Dendritic cell treated with granulocyte-macrophage colony-stimulating factor and Interleukin-4, amounts not matched to agents 40 ng/mL and 50 ng/mL, for 4 days (primary cell): ENCODE measurements at regions not wholly inside any gene's neighbourhood (a gene's known extent, or its start where the extent isn't known, plus 50 kb on each side); places are given as distances from the start of the nearest gene placed in this dataset.

ENCODE experiments used
- H3K27ac Mint-ChIP-seq: one replicate; pipeline ENCODE4 v1.8.0; 2022; ENCODE audit warnings: mild to moderate bottlenecking, mixed read lengths
- H3K27me3 Mint-ChIP-seq: one replicate; pipeline ENCODE4 v1.8.0; 2022; ENCODE audit warnings: mild to moderate bottlenecking, mixed read lengths
- H3K36me3 Mint-ChIP-seq: one replicate; pipeline ENCODE4 v1.8.0; 2022; ENCODE audit warnings: low read depth, mixed read lengths
- H3K4me1 Mint-ChIP-seq: one replicate; pipeline ENCODE4 v1.8.0; 2022; ENCODE audit warnings: low read depth, mixed read lengths
- H3K4me3 Mint-ChIP-seq: one replicate; pipeline ENCODE4 v1.8.0; 2022; ENCODE audit warnings: mild to moderate bottlenecking, moderate library complexity, mixed read lengths
- H3K9me3 Mint-ChIP-seq: one replicate; pipeline ENCODE4 v1.8.0; 2022; ENCODE audit warnings: mixed read lengths
- intact Hi-C: fragments of 100-400 bp; cut with micrococcal nuclease; formaldehyde crosslinking; loops from one replicate; pipeline ENCODE4 v1.15.0; 2022

GRCh38 chr7:33661430-33662160, 243.7 kb upstream of the BMPER start:
- no peaks in the 10 kb centered on the region for H3K36me3 Mint-ChIP-seq
- no peak overlapping the region for H3K4me3 Mint-ChIP-seq
- no peaks in the 10 kb centered on the region for H3K27me3 Mint-ChIP-seq
- peaks cover 6% of the 10 kb centered on the region for H3K4me1 Mint-ChIP-seq
- intact Hi-C loops = no loop called here
- H3K27ac Mint-ChIP-seq = no peak overlapping the region
- H3K9me3 Mint-ChIP-seq = no peaks in the 10 kb centered on the region

- no peaks in the 10 kb centered on the region for H3K27me3 Mint-ChIP-seq
- no peak overlapping the region for H3K4me3 Mint-ChIP-seq
- no peak overlapping the region for H3K27ac Mint-ChIP-seq
- H3K4me1 Mint-ChIP-seq = peaks cover 8% of the 10 kb centered on the region
- intact Hi-C loops = no loop called here
- no peaks in the 10 kb centered on the region for H3K9me3 Mint-ChIP-seq
- no peaks in the 10 kb centered on the region for H3K36me3 Mint-ChIP-seq
Observed at GRCh38 chr7:33666531-33666930, 238.8 kb upstream of the BMPER start.

GRCh38 chr7:33667196-33667595, 238.1 kb upstream of the BMPER start:
- H3K9me3 Mint-ChIP-seq = no peaks in the 10 kb centered on the region

GRCh38 chr7:33669251-33669670, 236.1 kb upstream of the BMPER start:
- no peak overlapping the region for H3K4me3 Mint-ChIP-seq
- H3K9me3 Mint-ChIP-seq = no peaks in the 10 kb centered on the region
- no peaks in the 10 kb centered on the region for H3K36me3 Mint-ChIP-seq
- H3K4me1 Mint-ChIP-seq = peaks cover 14% of the 10 kb centered on the region
- H3K27me3 Mint-ChIP-seq = no peaks in the 10 kb centered on the region
- intact Hi-C loops = no loop called here
- no peak overlapping the region for H3K27ac Mint-ChIP-seq

More at GRCh38 chr7:33667196-33667595, 238.1 kb upstream of the BMPER start:
- Mint-ChIP-seq H3K4me3 (no peak overlapping the region), H3K36me3 (no peaks in the 10 kb centered on the region), H3K27me3 (no peaks in the 10 kb centered on the region), H3K27ac (no peak overlapping the region), H3K4me1 (peaks cover 14% of the 10 kb centered on the region)
- intact Hi-C loops = no loop called here

- no peaks in the 10 kb centered on the region for H3K9me3 Mint-ChIP-seq
- peaks cover 8% of the 10 kb centered on the region for H3K4me1 Mint-ChIP-seq
- no peak overlapping the region for H3K4me3 Mint-ChIP-seq
- H3K27ac Mint-ChIP-seq = no peak overlapping the region
- intact Hi-C loops = no loop called here
- H3K36me3 Mint-ChIP-seq = no peaks in the 10 kb centered on the region
- H3K27me3 Mint-ChIP-seq = no peaks in the 10 kb centered on the region
Observed at GRCh38 chr7:33671531-33672262, 233.6 kb upstream of the BMPER start.

GRCh38 chr7:33673029-33673700, 232.2 kb upstream of the BMPER start:
- H3K4me1 Mint-ChIP-seq = peaks cover 8% of the 10 kb centered on the region
- H3K27ac Mint-ChIP-seq = no peak overlapping the region

GRCh38 chr7:33674804-33675411, 230.4 kb upstream of the BMPER start:
- H3K27ac Mint-ChIP-seq = no peak overlapping the region
- no peaks in the 10 kb centered on the region for H3K36me3 Mint-ChIP-seq
- H3K27me3 Mint-ChIP-seq = no peaks in the 10 kb centered on the region
- intact Hi-C loops = no loop called here
- H3K4me1 Mint-ChIP-seq = peaks cover 8% of the 10 kb centered on the region
- no peak overlapping the region for H3K4me3 Mint-ChIP-seq
- H3K9me3 Mint-ChIP-seq = peaks cover 10% of the 10 kb centered on the region

More at GRCh38 chr7:33673029-33673700, 232.2 kb upstream of the BMPER start:
- Mint-ChIP-seq H3K27me3 (no peaks in the 10 kb centered on the region), H3K4me3 (no peak overlapping the region), H3K9me3 (no peaks in the 10 kb centered on the region), H3K36me3 (no peaks in the 10 kb centered on the region)
- intact Hi-C loops = no loop called here

- intact Hi-C loops = no loop called here
Observed at GRCh38 chr7:33677556-33677955, 227.8 kb upstream of the BMPER start.

GRCh38 chr7:33678569-33679335, 226.6 kb upstream of the BMPER start:
- intact Hi-C loops = no loop called here
- Mint-ChIP-seq H3K4me1 (no peaks in the 10 kb centered on the region), H3K27me3 (no peaks in the 10 kb centered on the region), H3K36me3 (no peaks in the 10 kb centered on the region), H3K27ac (no peak overlapping the region), H3K4me3 (no peak overlapping the region), H3K9me3 (peaks cover 28% of the 10 kb centered on the region)

More at GRCh38 chr7:33677556-33677955, 227.8 kb upstream of the BMPER start:
- Mint-ChIP-seq H3K4me1 (no peaks in the 10 kb centered on the region), H3K27me3 (no peaks in the 10 kb centered on the region), H3K4me3 (no peak overlapping the region), H3K9me3 (peaks cover 28% of the 10 kb centered on the region), H3K36me3 (no peaks in the 10 kb centered on the region), H3K27ac (no peak overlapping the region)

GRCh38 chr7:33680682-33681081, 224.7 kb upstream of the BMPER start:
- Mint-ChIP-seq H3K4me1 (no peaks in the 10 kb centered on the region), H3K27me3 (no peaks in the 10 kb centered on the region), H3K27ac (no peak overlapping the region), H3K9me3 (peaks cover 28% of the 10 kb centered on the region), H3K4me3 (no peak overlapping the region), H3K36me3 (no peaks in the 10 kb centered on the region)
- intact Hi-C loops = no loop called here

GRCh38 chr7:33685503-33685902, 219.8 kb upstream of the BMPER start:
- no peak overlapping the region for H3K27ac Mint-ChIP-seq
- intact Hi-C loops = no loop called here
- H3K4me1 Mint-ChIP-seq = no peaks in the 10 kb centered on the region

GRCh38 chr7:33685981-33686683, 219.2 kb upstream of the BMPER start:
- H3K27me3 Mint-ChIP-seq = no peaks in the 10 kb centered on the region

More at GRCh38 chr7:33685503-33685902, 219.8 kb upstream of the BMPER start:
- Mint-ChIP-seq H3K4me3 (no peak overlapping the region), H3K27me3 (no peaks in the 10 kb centered on the region), H3K9me3 (peaks cover 28% of the 10 kb centered on the region), H3K36me3 (no peaks in the 10 kb centered on the region)

GRCh38 chr7:33687625-33688024, 217.7 kb upstream of the BMPER start:
- Mint-ChIP-seq H3K9me3 (peaks cover 23% of the 10 kb centered on the region), H3K4me1 (no peaks in the 10 kb centered on the region), H3K27me3 (no peaks in the 10 kb centered on the region), H3K27ac (no peak overlapping the region), H3K4me3 (no peak overlapping the region), H3K36me3 (no peaks in the 10 kb centered on the region)
- intact Hi-C loops = no loop called here

More at GRCh38 chr7:33685981-33686683, 219.2 kb upstream of the BMPER start:
- Mint-ChIP-seq H3K4me1 (no peaks in the 10 kb centered on the region), H3K4me3 (no peak overlapping the region), H3K36me3 (no peaks in the 10 kb centered on the region), H3K9me3 (peaks cover 28% of the 10 kb centered on the region), H3K27ac (no peak overlapping the region)
- intact Hi-C loops = no loop called here
